ENCODE measurements at regions not wholly inside any gene's neighbourhood (a gene's known extent, or its start where the extent isn't known, plus 50 kb on each side); places are given as distances from the start of the nearest gene placed in this dataset.
A peak's percentile ranks its signal among the peaks of the same experiment; 100 is the strongest.
"Not testable (repeated sequence)": the region's sequence is repeated elsewhere in the genome, so short reads cannot be mapped to it uniquely, and the experiment has no call there.

GRCh38 chr18:66994790-66995189, 390.9 kb upstream of the CDH19 start:
- FAIRE-seq, result no peak

GRCh38 chr18:66993492-66993891, 389.6 kb upstream of the CDH19 start:
- FAIRE-seq, result no peak

- no peak for FAIRE-seq
Measured at GRCh38 chr18:66990909-66991308, 387.0 kb upstream of the CDH19 start.

- no peak for FAIRE-seq
Measured at GRCh38 chr18:66979009-66979408, 375.1 kb upstream of the CDH19 start.

- no peak for FAIRE-seq
Measured at GRCh38 chr18:66972681-66973080, 368.8 kb upstream of the CDH19 start.

- FAIRE-seq, result no peak
Measured at GRCh38 chr18:66971960-66972359, 368.1 kb upstream of the CDH19 start.

- no peak for FAIRE-seq
Measured at GRCh38 chr18:66966171-66966570, 362.3 kb upstream of the CDH19 start.

- FAIRE-seq, result no peak
Measured at GRCh38 chr18:66958309-66958708, 354.4 kb upstream of the CDH19 start.

- FAIRE-seq, result no peak
Measured at GRCh38 chr18:66951750-66952149, 347.9 kb upstream of the CDH19 start.

- no peak for FAIRE-seq
Measured at GRCh38 chr18:66949419-66949818, 345.5 kb upstream of the CDH19 start.

- no peak for FAIRE-seq
Measured at GRCh38 chr18:66937546-66937945, 333.7 kb upstream of the CDH19 start.

GRCh38 chr18:66931010-66931409, 327.1 kb upstream of the CDH19 start:
- no peak for FAIRE-seq

- FAIRE-seq, result no peak
Measured at GRCh38 chr18:66916834-66917233, 312.9 kb upstream of the CDH19 start.

- FAIRE-seq, result no peak
Measured at GRCh38 chr18:66900837-66901236, 296.9 kb upstream of the CDH19 start.

- FAIRE-seq, result no peak
Measured at GRCh38 chr18:66895631-66896030, 291.7 kb upstream of the CDH19 start.

GRCh38 chr18:66894851-66895250, 291.0 kb upstream of the CDH19 start:
- no peak for FAIRE-seq

- not testable (repeated sequence) for FAIRE-seq
Measured at GRCh38 chr18:66892388-66892787, 288.5 kb upstream of the CDH19 start.

- FAIRE-seq, result no peak
Measured at GRCh38 chr18:66874812-66875474, 271.1 kb upstream of the CDH19 start.

- FAIRE-seq, result no peak
Measured at GRCh38 chr18:66874375-66874774, 270.5 kb upstream of the CDH19 start.

GRCh38 chr18:66873899-66874298, 270.0 kb upstream of the CDH19 start:
- FAIRE-seq, result no peak

GRCh38 chr18:66872277-66872676, 268.4 kb upstream of the CDH19 start:
- FAIRE-seq, result peak; percentile 88

- FAIRE-seq, result no peak
Measured at GRCh38 chr18:66867653-66868052, 263.8 kb upstream of the CDH19 start.

- not testable (repeated sequence) for FAIRE-seq
Measured at GRCh38 chr18:66866427-66866940, 262.6 kb upstream of the CDH19 start.

GRCh38 chr18:66838340-66838987, 234.6 kb upstream of the CDH19 start:
- no peak for FAIRE-seq

- FAIRE-seq, result no peak
Measured at GRCh38 chr18:66833646-66834045, 229.8 kb upstream of the CDH19 start.

All from A204.1 (cell line).